IMR-90 (cell line): ENCODE measurements at regions not wholly inside any gene's neighbourhood (a gene's known extent, or its start where the extent isn't known, plus 50 kb on each side); places are given as distances from the start of the nearest gene placed in this dataset.

ENCODE experiments used
- ATAC-seq: fragments of 200-7000 bp; cut with Tn5 transposase; 2 replicates; pipeline ENCODE4 v1.9.1; 2020; ENCODE audit warnings: low read depth, mild to moderate bottlenecking, moderate library complexity
- BruUV-seq: library from RNA; stranded (reverse); fragments of 400-500 nt; replicated peaks from 2 replicates; lab custom pipeline; 2021; lab: Mats Ljungman, UMichigan
- CTCF ChIA-PET: fragments of 300-600 bp; formaldehyde crosslinking; extraction: SDS; loops from one replicate; lab custom pipeline; 2021; ENCODE audit warnings: antibody characterized with exemption; lab: Yijun Ruan, JAX
- POLR2A ChIA-PET: fragments of 300-600 bp; sonication (Branson Sonifier 250); formaldehyde crosslinking; loops from one replicate; lab custom pipeline; 2022; ENCODE audit warnings: antibody characterized with exemption; ENCODE audit not compliant: unreplicated experiment; lab: Charles Lee
- DNase-seq: peaks from one replicate; pipeline ENCODE4 v3.0.0; 2013
- H2AFZ ChIP-seq: replicated peaks from 2 replicates; pipeline ENCODE3; 2013; ENCODE audit warnings: low read length, mild to moderate bottlenecking; ENCODE audit not compliant: poor library complexity
- H2AK5ac ChIP-seq: 2 replicates; pipeline ENCODE4 v1.6.1; 2013; ENCODE audit warnings: low read depth, low read length, inconsistent platforms
- H2AK9ac ChIP-seq: replicated peaks from 2 replicates; pipeline ENCODE3; 2013; ENCODE audit warnings: mild to moderate bottlenecking, low read depth, low read length, moderate library complexity; ENCODE audit not compliant: poor library complexity
- H2BK120ac ChIP-seq: 2 replicates; pipeline ENCODE4 v1.6.1; 2013; ENCODE audit warnings: low read depth, low read length, inconsistent platforms
- H2BK15ac ChIP-seq: 3 replicates; pipeline ENCODE4 v1.6.1; 2013; ENCODE audit warnings: low read depth, low read length, inconsistent platforms
- H2BK20ac ChIP-seq: 2 replicates; pipeline ENCODE4 v1.6.1; 2013; ENCODE audit warnings: low read depth, mild to moderate bottlenecking, inconsistent platforms, low read length, moderate library complexity
- H2BK5ac ChIP-seq: 2 replicates; pipeline ENCODE4 v1.6.1; 2013; ENCODE audit warnings: mild to moderate bottlenecking, low read depth, low read length, inconsistent platforms; ENCODE audit not compliant: poor library complexity, severe bottlenecking
- H3K14ac ChIP-seq: replicated peaks from 2 replicates; pipeline ENCODE4 v1.6.1; 2013; ENCODE audit warnings: low read depth, low read length, inconsistent platforms
- H3K18ac ChIP-seq: 2 replicates; pipeline ENCODE4 v1.6.1; 2013; ENCODE audit warnings: low read depth, low read length, control low read depth
- H3K23ac ChIP-seq: 2 replicates; pipeline ENCODE4 v1.6.1; 2013; ENCODE audit warnings: low read depth, low read length, inconsistent platforms
- H3K27ac ChIP-seq: 2 replicates; pipeline ENCODE4 v1.5.1; 2013; ENCODE audit warnings: mild to moderate bottlenecking, control low read depth, low read length; ENCODE audit not compliant: insufficient read depth
- H3K27me3 ChIP-seq: 2 replicates; pipeline ENCODE4 v1.6.1; 2013; ENCODE audit warnings: low read length; ENCODE audit not compliant: control insufficient read depth, insufficient read depth
- H3K36me3 ChIP-seq: 2 replicates; pipeline ENCODE4 v1.6.1; 2013; ENCODE audit warnings: low read length, mixed read lengths; ENCODE audit not compliant: control insufficient read depth, insufficient read depth
- H3K4ac ChIP-seq: 2 replicates; pipeline ENCODE4 v1.6.1; 2013; ENCODE audit warnings: low read depth, low read length, inconsistent platforms
- H3K4me1 ChIP-seq: 2 replicates; pipeline ENCODE4 v1.6.1; 2013; ENCODE audit warnings: low read length, mixed read lengths; ENCODE audit not compliant: control insufficient read depth, insufficient read depth
- H3K4me2 ChIP-seq: 2 replicates; pipeline ENCODE4 v1.6.1; 2013; ENCODE audit warnings: low read depth, mild to moderate bottlenecking, control low read depth, low read length, moderate library complexity
- H3K4me3 ChIP-seq: 2 replicates; pipeline ENCODE4 v1.5.1; 2013; ENCODE audit warnings: low read depth, mild to moderate bottlenecking, control low read depth, low read length, moderate library complexity; ENCODE audit not compliant: insufficient read depth
- H3K56ac ChIP-seq: 2 replicates; pipeline ENCODE4 v1.6.1; 2013; ENCODE audit warnings: low read length, inconsistent platforms; ENCODE audit not compliant: insufficient read depth; ENCODE audit errors: extremely low read depth
- H3K79me1 ChIP-seq, 2 experiments: 2 replicates each; pipeline ENCODE4 v1.6.1; 2013; ENCODE audit warnings: low read length in 2 of 2, inconsistent platforms in 1 of 2, low read depth in 1 of 2
- H3K9ac ChIP-seq: 2 replicates; pipeline ENCODE4 v1.6.1; 2013; ENCODE audit warnings: low read depth, low read length, control low read depth
- H3K9me1 ChIP-seq: 2 replicates; pipeline ENCODE4 v1.6.1; 2013; ENCODE audit warnings: low read length, inconsistent platforms; ENCODE audit not compliant: insufficient read depth
- H3K9me3 ChIP-seq: 2 replicates; pipeline ENCODE4 v1.6.1; 2013; ENCODE audit warnings: low read length; ENCODE audit not compliant: control insufficient read depth, insufficient read depth
- H4K20me1 ChIP-seq: 2 replicates; pipeline ENCODE4 v1.6.1; 2013; ENCODE audit warnings: low read length, inconsistent platforms; ENCODE audit not compliant: insufficient read depth
- H4K5ac ChIP-seq: 2 replicates; pipeline ENCODE4 v1.6.1; 2013; ENCODE audit warnings: mild to moderate bottlenecking, low read depth, low read length, control low read depth
- H4K8ac ChIP-seq, 2 experiments: 2 replicates each; pipeline ENCODE4 v1.6.1; 2013; ENCODE audit warnings: low read depth in 2 of 2, low read length in 2 of 2, control low read depth in 1 of 2, inconsistent platforms in 1 of 2
- H4K91ac ChIP-seq: 2 replicates; pipeline ENCODE4 v1.6.1; 2013; ENCODE audit warnings: low read depth, low read length, inconsistent platforms; ENCODE audit not compliant: insufficient read depth
- BHLHE40 ChIP-seq: fragments of 150-350 bp; IDR thresholded peaks from 2 replicates; pipeline ENCODE4 v1.6.1; 2016; ENCODE audit warnings: mild to moderate bottlenecking, low read depth, low read length
- CEBPB ChIP-seq: IDR thresholded peaks from 2 replicates; pipeline ENCODE4 v1.6.1; 2012; ENCODE audit warnings: low read depth, low read length, improper control_type of control experiment
- CHD1 ChIP-seq: IDR thresholded peaks from 2 replicates; pipeline ENCODE4 v1.6.1; 2012; ENCODE audit warnings: low read depth, low read length, improper control_type of control experiment
- FOS ChIP-seq: fragments of 150-350 bp; IDR thresholded peaks from 2 replicates; pipeline ENCODE4 v1.6.1; 2016; ENCODE audit warnings: low read depth, low read length
- MXI1 ChIP-seq: IDR thresholded peaks from 2 replicates; pipeline ENCODE4 v1.6.1; 2012; ENCODE audit warnings: low read depth, mild to moderate bottlenecking, low read length, moderate library complexity, borderline replicate concordance
- NFE2L2 ChIP-seq: fragments of 150-350 bp; IDR thresholded peaks from 2 replicates; pipeline ENCODE4 v1.6.1; 2016; ENCODE audit warnings: low read depth, mild to moderate bottlenecking, low read length
- POLR2A ChIP-seq: IDR thresholded peaks from 2 replicates; pipeline ENCODE4 v1.6.1; 2012; ENCODE audit warnings: mild to moderate bottlenecking, low read depth, low read length
- RAD21 ChIP-seq: IDR thresholded peaks from 2 replicates; pipeline ENCODE4 v1.6.1; 2012; ENCODE audit warnings: low read length, improper control_type of control experiment
- RFX5 ChIP-seq: IDR thresholded peaks from 2 replicates; pipeline ENCODE4 v1.8.0; 2012; ENCODE audit warnings: low read depth, mild to moderate bottlenecking, low read length, moderate library complexity
- SMC3 ChIP-seq: fragments of 150-350 bp; IDR thresholded peaks from 2 replicates; pipeline ENCODE4 v1.6.1; 2016; ENCODE audit warnings: low read depth, mild to moderate bottlenecking, antibody characterized with exemption, low read length, moderate library complexity
- WGBS, 2 experiments: methylation state at CpG; one replicate each; pipeline versions ENCODE4 v1.1.5 to v1.1.7; 2013; ENCODE audit warnings: missing lambda C conversion rate in 2 of 2; ENCODE audit not compliant: insufficient read length in 1 of 2; ENCODE audit errors: extremely low coverage in 2 of 2; 5-methylcytosine and 5-hydroxymethylcytosine counted together
- dilution Hi-C: fragments of 300-500 bp; cut with HindIII; formaldehyde crosslinking; loops from one replicate; pipeline ENCODE4 v1.14.3; 2018; ENCODE audit warnings: low sequenced_read_pairs; ENCODE audit not compliant: unreplicated experiment
- in situ Hi-C: fragments of 300-500 bp; cut with MboI; formaldehyde crosslinking; loops from 3 replicates; pipeline ENCODE4 v1.14.3; 2019; ENCODE audit warnings: low sequenced_read_pairs, inconsistent platforms, mixed read lengths
- intact Hi-C: fragments of 100-400 bp; cut with micrococcal nuclease; formaldehyde crosslinking; loops from 2 replicates; pipeline ENCODE4 v1.10.0; 2022
- TF ChIP-seq, protein P1 (sequence below): conservative IDR thresholded peaks from 2 replicates; pipeline ENCODE4 v1.5.1; 2012; ENCODE audit warnings: mild to moderate bottlenecking, low read depth, low read length, improper control_type of control experiment
- TF ChIP-seq, protein P2 (sequence below): fragments of 150-350 bp; IDR thresholded peaks from 2 replicates; pipeline ENCODE4 v1.6.1; 2016; ENCODE audit warnings: low read depth, mild to moderate bottlenecking, low read length, moderate library complexity, borderline replicate concordance
- TF ChIP-seq, protein P3 (sequence below): fragments of 150-350 bp; IDR thresholded peaks from 2 replicates; pipeline ENCODE4 v1.6.1; 2017; ENCODE audit warnings: mild to moderate bottlenecking, antibody characterized with exemption, low read length, low read depth

DNA sequence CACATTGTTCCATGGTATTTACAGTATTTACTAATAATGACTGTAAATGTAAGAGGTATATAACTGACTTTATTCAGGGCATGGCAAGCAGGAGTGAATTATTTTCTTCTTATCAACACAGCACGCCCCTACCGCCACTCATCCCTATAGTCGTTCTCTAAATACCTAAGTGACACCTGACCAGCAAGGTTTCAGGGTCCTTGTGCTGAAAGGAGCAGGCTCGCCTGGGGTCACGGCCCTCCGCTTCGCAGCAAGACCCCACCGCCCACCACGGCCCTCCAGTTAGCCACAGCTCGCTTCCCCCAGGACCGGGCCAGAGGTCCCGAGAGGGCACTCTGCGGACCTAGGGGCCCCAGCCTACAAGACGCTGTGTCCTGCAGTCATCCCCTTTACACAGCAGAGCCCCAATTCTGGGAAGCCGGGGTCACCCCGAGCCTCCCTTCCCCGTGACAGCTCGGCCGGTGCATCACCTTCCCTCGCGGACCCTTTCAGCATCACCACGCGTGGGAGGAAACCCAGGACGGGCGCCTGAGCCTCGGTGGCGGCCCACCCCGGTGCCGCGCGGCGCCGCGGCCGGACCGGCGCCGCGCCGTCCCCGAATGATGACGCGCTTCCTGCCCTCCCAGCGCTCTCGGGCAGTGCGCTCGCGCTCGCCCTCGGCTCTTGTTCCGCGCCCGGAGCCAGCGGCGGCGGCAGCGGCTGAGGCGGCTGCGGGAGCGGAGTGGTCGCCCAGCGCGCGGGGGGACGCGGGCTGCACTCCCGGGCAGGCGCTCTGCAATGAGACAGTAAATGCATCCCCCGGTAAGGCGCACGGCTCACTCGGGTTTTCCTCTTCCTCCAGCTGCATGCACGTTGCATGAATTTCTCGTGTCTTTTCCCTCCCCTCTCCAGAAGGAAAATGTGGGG is 225.1 kb upstream of the C2CD4B start, which contains the start of gene TLN2:
Gene TLN2 (plus strand): TSS at position 666 of the 906 bp plus-strand sequence.
- peak within 1 kb of the TSS; percentile 59; the same call in 1 of the 2 replicates for H3K18ac ChIP-seq
- CTCF ChIA-PET = interaction anchor here (1.6 kb wide), 1 partner anchor 80 kb away, joined by 7 read pairs; no protein-coding TSS in a partner anchor
- in situ Hi-C loops = loop anchor here (10.0 kb wide), 1 partner anchor 355 kb away; no protein-coding TSS in a partner anchor
- TF ChIP-seq CEBPB = no peak
- peak; percentile 74 for TF ChIP-seq MXI1
- TF ChIP-seq RFX5 = no peak
- TF ChIP-seq FOS = no peak
- no peak for TF ChIP-seq NFE2L2
- peak; percentile 92 for TF ChIP-seq POLR2A
- TF ChIP-seq, protein P1, sequence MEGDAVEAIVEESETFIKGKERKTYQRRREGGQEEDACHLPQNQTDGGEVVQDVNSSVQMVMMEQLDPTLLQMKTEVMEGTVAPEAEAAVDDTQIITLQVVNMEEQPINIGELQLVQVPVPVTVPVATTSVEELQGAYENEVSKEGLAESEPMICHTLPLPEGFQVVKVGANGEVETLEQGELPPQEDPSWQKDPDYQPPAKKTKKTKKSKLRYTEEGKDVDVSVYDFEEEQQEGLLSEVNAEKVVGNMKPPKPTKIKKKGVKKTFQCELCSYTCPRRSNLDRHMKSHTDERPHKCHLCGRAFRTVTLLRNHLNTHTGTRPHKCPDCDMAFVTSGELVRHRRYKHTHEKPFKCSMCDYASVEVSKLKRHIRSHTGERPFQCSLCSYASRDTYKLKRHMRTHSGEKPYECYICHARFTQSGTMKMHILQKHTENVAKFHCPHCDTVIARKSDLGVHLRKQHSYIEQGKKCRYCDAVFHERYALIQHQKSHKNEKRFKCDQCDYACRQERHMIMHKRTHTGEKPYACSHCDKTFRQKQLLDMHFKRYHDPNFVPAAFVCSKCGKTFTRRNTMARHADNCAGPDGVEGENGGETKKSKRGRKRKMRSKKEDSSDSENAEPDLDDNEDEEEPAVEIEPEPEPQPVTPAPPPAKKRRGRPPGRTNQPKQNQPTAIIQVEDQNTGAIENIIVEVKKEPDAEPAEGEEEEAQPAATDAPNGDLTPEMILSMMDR = 0 out of 2 replicates have a peak, but pooled peaks have one; percentile 2
- no peak for TF ChIP-seq SMC3
- TF ChIP-seq BHLHE40 = 0 out of 2 replicates have a peak, but pooled peaks have one; percentile 2
- TF ChIP-seq CHD1 = no peak
- TF ChIP-seq, protein P2, sequence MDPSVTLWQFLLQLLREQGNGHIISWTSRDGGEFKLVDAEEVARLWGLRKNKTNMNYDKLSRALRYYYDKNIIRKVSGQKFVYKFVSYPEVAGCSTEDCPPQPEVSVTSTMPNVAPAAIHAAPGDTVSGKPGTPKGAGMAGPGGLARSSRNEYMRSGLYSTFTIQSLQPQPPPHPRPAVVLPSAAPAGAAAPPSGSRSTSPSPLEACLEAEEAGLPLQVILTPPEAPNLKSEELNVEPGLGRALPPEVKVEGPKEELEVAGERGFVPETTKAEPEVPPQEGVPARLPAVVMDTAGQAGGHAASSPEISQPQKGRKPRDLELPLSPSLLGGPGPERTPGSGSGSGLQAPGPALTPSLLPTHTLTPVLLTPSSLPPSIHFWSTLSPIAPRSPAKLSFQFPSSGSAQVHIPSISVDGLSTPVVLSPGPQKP = no peak
- TF ChIP-seq RAD21 = peak; percentile 39
- TF ChIP-seq, protein P3, sequence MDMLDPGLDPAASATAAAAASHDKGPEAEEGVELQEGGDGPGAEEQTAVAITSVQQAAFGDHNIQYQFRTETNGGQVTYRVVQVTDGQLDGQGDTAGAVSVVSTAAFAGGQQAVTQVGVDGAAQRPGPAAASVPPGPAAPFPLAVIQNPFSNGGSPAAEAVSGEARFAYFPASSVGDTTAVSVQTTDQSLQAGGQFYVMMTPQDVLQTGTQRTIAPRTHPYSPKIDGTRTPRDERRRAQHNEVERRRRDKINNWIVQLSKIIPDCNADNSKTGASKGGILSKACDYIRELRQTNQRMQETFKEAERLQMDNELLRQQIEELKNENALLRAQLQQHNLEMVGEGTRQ = no peak

More for the DNA sequence above, 225.1 kb upstream of the C2CD4B start, which contains the start of gene TLN2:
- peak within 1 kb of the TSS; percentile 61 for H3K56ac ChIP-seq
- peak within 1 kb of the TSS; percentile 77 for H2AK5ac ChIP-seq
- peak within 1 kb of the TSS; percentile 95 for H3K4ac ChIP-seq
- H4K20me1 ChIP-seq = no peaks in the 10 kb centered on the region
- H2BK5ac ChIP-seq = peak within 1 kb of the TSS; percentile 75
- peaks cover 6% of the 10 kb centered on the region for H3K4me1 ChIP-seq
- H2BK20ac ChIP-seq = no peak within 1 kb of the TSS
- peaks cover 23 to 43% of the 10 kb centered on the region in 2 experiments; a peak in 3 of 4 replicates for H3K79me1 ChIP-seq
- H3K23ac ChIP-seq = peak within 1 kb of the TSS; percentile 77
- peak within 1 kb of the TSS; percentile 86 for H2BK120ac ChIP-seq
- dilution Hi-C loops = no loop called here
- H3K14ac ChIP-seq = peak within 1 kb of the TSS; percentile 96
- peak within 1 kb of the TSS; percentile 81 for H3K27ac ChIP-seq
- no peaks in the 10 kb centered on the region for H3K9me3 ChIP-seq
- H4K91ac ChIP-seq = peak within 1 kb of the TSS; percentile 93
- peak within 1 kb of the TSS; percentile 96 for H3K4me2 ChIP-seq
- H3K27me3 ChIP-seq = no peaks in the 10 kb centered on the region
- H2AFZ ChIP-seq = peak within 1 kb of the TSS; percentile 99
- peaks cover 10% of the 10 kb centered on the region for H3K9me1 ChIP-seq
- POLR2A ChIA-PET = no interaction called here
- no TSS peak for BruUV-seq
- H4K5ac ChIP-seq = peak within 1 kb of the TSS; percentile 98
- H2AK9ac ChIP-seq = peak within 1 kb of the TSS; percentile 90
- peak; percentile 79 for ATAC-seq
- intact Hi-C loops = loop anchor here (1.0 to 5.0 kb wide), 9 partner anchors 62 to 657 kb away; no protein-coding TSS in a partner anchor
- no peaks in the 10 kb centered on the region for H3K36me3 ChIP-seq
- 0% methylated on average over 33 of the region's 74 CpGs; no CpG with 5 or more reads in 1 of the 2 experiments for WGBS, 2 experiments
- H3K4me3 ChIP-seq = peak within 1 kb of the TSS; percentile 91
- peak within 1 kb of the TSS; percentile 92 for H3K9ac ChIP-seq
- peak within 1 kb of the TSS; percentile 99 to 100 for H4K8ac ChIP-seq
- peak; percentile 77 for DNase-seq
- H2BK15ac ChIP-seq = peak within 1 kb of the TSS; percentile 47; the same call in 2 of the 3 replicates
